Thoracic aorta (tissue), 2 donors: ENCODE measurements at regions not wholly inside any gene's neighbourhood (a gene's known extent, or its start where the extent isn't known, plus 50 kb on each side); places are given as distances from the start of the nearest gene placed in this dataset.

Experiments used
- ATAC-seq: fragments of 150-250 bp; one replicate; pipeline ENCODE4 v1.8.0; 2017; ENCODE audit warnings: low read depth; ENCODE audit not compliant: insufficient number of reproducible peaks, low FRiP score
- DNase-seq: peaks from one replicate; pipeline ENCODE4 v3.0.0-alpha.2; 2020; ENCODE audit warnings: low spot score
- H3K27ac ChIP-seq, 2 donors: fragments of 200-600 bp; sonication (generic); 1 replicate in 1 of 2; 2 replicates in 1 of 2; pipeline ENCODE4 v1.5.1; 2016; ENCODE audit warnings: mild to moderate bottlenecking in 2 of 2, moderate library complexity in 2 of 2
- H3K27me3 ChIP-seq: fragments of 200-600 bp; sonication (generic); replicated peaks from 2 replicates; pipeline ENCODE4 v1.6.0; 2016; ENCODE audit warnings: mild to moderate bottlenecking; ENCODE audit not compliant: insufficient read depth
- H3K36me3 ChIP-seq: fragments of 200-600 bp; sonication (generic); one replicate; pipeline ENCODE4 v1.5.1; 2016
- H3K4me1 ChIP-seq, 2 donors: fragments of 200-600 bp; sonication (generic); 1 replicate in 1 of 2; 2 replicates in 1 of 2; pipeline versions ENCODE4 v1.5.1 to v1.6.0; 2016; ENCODE audit warnings: low read depth in 2 of 2, mild to moderate bottlenecking in 1 of 2; ENCODE audit not compliant: control insufficient read depth in 1 of 2
- H3K4me3 ChIP-seq: fragments of 200-600 bp; sonication (generic); 2 replicates; pipeline ENCODE4 v1.5.1; 2016; ENCODE audit warnings: mild to moderate bottlenecking
- H3K9me3 ChIP-seq: fragments of 200-600 bp; sonication (generic); 2 replicates; pipeline ENCODE4 v1.5.1; 2016
- CTCF ChIP-seq: fragments of 200-600 bp; sonication (generic); IDR thresholded peaks from one replicate; pipeline ENCODE4 v1.5.1; 2019; ENCODE audit warnings: antibody characterized with exemption

DNA sequence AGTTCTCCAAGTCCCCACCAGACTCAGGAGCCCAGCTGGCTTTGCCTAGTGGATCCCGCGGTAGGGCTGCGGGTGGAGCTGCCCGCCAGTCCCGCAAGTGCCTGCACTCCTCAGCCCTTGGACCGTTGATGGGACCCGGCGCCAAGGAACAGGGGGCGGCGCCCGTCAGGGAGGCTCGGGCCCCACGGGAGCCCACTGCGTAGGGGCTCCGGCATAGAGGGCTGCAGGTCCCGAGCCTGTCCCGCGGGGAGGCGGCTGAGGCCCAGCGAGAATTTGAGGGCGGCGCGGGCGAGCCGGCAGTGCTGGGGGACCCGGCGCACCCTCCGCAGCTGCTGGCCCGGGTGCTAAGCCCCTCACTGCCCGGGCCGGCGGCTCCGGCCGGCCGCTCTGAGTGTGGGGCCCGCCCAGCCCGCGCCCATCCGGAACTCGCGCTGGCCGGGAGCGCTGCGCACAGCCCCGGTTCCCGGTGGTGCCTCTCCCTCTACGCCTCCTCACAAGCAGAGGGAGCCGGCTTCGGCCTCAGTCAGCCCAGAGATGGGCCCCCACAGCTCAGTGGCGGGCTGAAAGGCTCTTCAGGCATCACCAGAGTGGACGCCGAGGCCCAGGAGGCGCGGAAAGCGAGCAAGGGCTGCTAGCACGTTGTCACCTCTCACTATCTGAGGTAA, 452.4 kb upstream of the LRFN5 start:
- Histone ChIP-seq H3K9me3 (no peaks in the 10 kb centered on the region), H3K36me3 (no peaks in the 10 kb centered on the region), H3K27ac (no peak overlapping the region), H3K4me3 (no peak overlapping the region), H3K4me1 (no peaks in the 10 kb centered on the region), H3K27me3 (no peaks in the 10 kb centered on the region)
- TF ChIP-seq CTCF, result no peak
- DNase-seq, result no peak
- ATAC-seq, result no peak

DNA sequence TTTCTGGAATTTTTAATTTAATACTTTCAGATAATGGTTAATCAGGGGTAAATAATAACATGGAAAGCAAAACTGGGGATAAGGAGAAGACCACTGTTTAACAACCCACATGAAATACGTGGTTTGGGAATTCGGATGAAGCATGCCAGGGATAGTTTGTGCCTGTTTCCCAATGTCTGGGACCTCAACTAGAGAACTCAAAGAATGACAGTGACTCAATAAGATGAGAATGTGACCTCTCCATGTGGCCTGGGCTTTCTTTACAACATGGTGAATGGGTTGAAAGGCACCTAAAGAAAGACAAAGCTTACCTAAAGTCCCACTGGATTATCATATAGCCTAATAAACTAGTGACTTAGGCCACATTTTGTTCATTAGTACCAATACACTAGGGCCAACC, 460.3 kb upstream of the LRFN5 start:
- Histone ChIP-seq H3K27ac (no peak overlapping the region), H3K4me1 (no peaks in the 10 kb centered on the region), H3K27me3 (no peaks in the 10 kb centered on the region), H3K36me3 (no peaks in the 10 kb centered on the region), H3K9me3 (no peaks in the 10 kb centered on the region), H3K4me3 (no peak overlapping the region)
- DNase-seq (no peak), ATAC-seq (no peak)
- TF ChIP-seq CTCF, result no peak

- Histone ChIP-seq H3K4me1 (no peaks in the 10 kb centered on the region), H3K27ac (no peak overlapping the region), H3K36me3 (no peaks in the 10 kb centered on the region), H3K9me3 (no peaks in the 10 kb centered on the region), H3K4me3 (no peak overlapping the region), H3K27me3 (no peaks in the 10 kb centered on the region)
- DNase-seq (no peak), ATAC-seq (no peak)
- no peak for TF ChIP-seq CTCF
Observed at GRCh38 chr14:41144370-41144769, 462.3 kb upstream of the LRFN5 start.

DNA sequence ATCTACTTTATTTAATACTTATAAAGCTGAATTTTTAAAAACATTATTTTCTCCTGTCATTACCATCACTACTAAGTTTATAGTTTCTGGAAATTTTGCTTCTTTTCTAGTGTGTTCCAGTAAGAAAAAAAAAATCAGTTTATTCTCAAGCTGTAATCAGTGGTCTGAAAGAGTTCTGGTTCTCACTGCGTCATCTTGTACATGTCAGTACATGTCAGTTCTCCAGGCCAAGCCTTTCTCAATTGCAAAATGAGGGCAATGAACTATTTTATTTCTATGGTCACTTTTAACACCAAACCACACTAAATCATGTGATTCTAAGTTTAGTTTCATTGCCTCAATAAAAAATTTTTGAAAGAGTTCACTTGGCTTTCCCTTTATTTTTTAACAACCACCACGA, 468.9 kb upstream of the LRFN5 start:
- H3K27ac ChIP-seq, result no peak overlapping the region
- no peaks in the 10 kb centered on the region for H3K4me1 ChIP-seq
- DNase-seq, result no peak
- no peak for ATAC-seq
- H3K9me3 ChIP-seq, result no peaks in the 10 kb centered on the region
- no peak for TF ChIP-seq CTCF
- no peaks in the 10 kb centered on the region for H3K27me3 ChIP-seq
- H3K4me3 ChIP-seq, result no peak overlapping the region
- no peaks in the 10 kb centered on the region for H3K36me3 ChIP-seq

DNA sequence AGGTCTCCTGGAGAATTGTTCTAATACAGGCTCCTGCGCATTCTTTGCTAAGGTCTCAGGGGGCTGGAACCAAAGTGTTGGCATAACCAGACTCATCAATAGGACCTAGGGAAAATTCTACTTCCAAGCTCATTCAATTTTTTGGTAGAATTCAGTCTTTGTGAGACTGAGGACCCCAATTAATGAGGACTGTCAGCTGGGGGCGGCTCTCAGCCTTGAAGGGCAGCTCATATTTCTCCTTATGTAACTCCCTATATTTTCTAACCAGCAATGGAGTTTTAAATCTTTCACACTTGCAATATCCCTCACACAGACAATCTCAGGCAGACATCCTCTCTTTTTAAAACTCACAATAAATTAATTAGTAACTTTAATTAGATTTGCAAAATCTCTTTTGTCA, 476.4 kb upstream of the LRFN5 start:
- Histone ChIP-seq H3K4me3 (no peak overlapping the region), H3K4me1 (no peaks in the 10 kb centered on the region), H3K36me3 (no peaks in the 10 kb centered on the region), H3K27ac (no peak overlapping the region), H3K9me3 (no peaks in the 10 kb centered on the region), H3K27me3 (no peaks in the 10 kb centered on the region)
- ATAC-seq (no peak), DNase-seq (no peak)
- TF ChIP-seq CTCF, result no peak
